Activated CD8-positive, alpha-beta memory T cell treated with anti-CD3 and anti-CD28 coated beads for 36 hours (primary cell): ENCODE measurements at regions not wholly inside any gene's neighbourhood (a gene's known extent, or its start where the extent isn't known, plus 50 kb on each side); places are given as distances from the start of the nearest gene placed in this dataset.
"Not testable (repeated sequence)": the region's sequence is repeated elsewhere in the genome, so short reads cannot be mapped to it uniquely, and the experiment has no call there.

Experiments used
- CTCF ChIA-PET: fragments of 350-600 bp; sonication (Branson Sonifier 250); formaldehyde crosslinking; loops from one replicate; lab custom pipeline; 2021; ENCODE audit warnings: antibody characterized with exemption; lab: Charles Lee
- POLR2A ChIA-PET: fragments of 350-600 bp; sonication (Branson Sonifier 250); formaldehyde crosslinking; loops from one replicate; lab custom pipeline; 2021; ENCODE audit warnings: antibody characterized with exemption; lab: Charles Lee

GRCh38 chr2:39549718-39550464 is 112.8 kb upstream of the MAP4K3 start:
- POLR2A ChIA-PET: no interaction called here
- CTCF ChIA-PET: no interaction called here

- ChIA-PET CTCF (no interaction called here), POLR2A (no interaction called here)
These were observed 113.7 kb upstream of the MAP4K3 start for GRCh38 chr2:39550701-39551285.

GRCh38 chr2:39558906-39559305 is 106.8 kb upstream of the TMEM178A start:
- ChIA-PET POLR2A (no interaction called here), CTCF (no interaction called here)

- ChIA-PET POLR2A (no interaction called here), CTCF (no interaction called here)
These were observed 102.1 kb upstream of the TMEM178A start for GRCh38 chr2:39563572-39563971.

- ChIA-PET CTCF (no interaction called here), POLR2A (no interaction called here)
These were observed 98.2 kb upstream of the TMEM178A start for GRCh38 chr2:39567507-39567906.

- CTCF ChIA-PET: no interaction called here
- POLR2A ChIA-PET: no interaction called here
These were observed 97.6 kb upstream of the TMEM178A start for GRCh38 chr2:39568116-39568515.

- ChIA-PET POLR2A (no interaction called here), CTCF (no interaction called here)
These were observed 97.1 kb upstream of the TMEM178A start for GRCh38 chr2:39568561-39569006.

GRCh38 chr2:39570130-39570555 is 95.6 kb upstream of the TMEM178A start:
- ChIA-PET CTCF (no interaction called here), POLR2A (no interaction called here)

GRCh38 chr2:39570614-39571013 is 95.1 kb upstream of the TMEM178A start:
- ChIA-PET CTCF (no interaction called here), POLR2A (no interaction called here)

- CTCF ChIA-PET: no interaction called here
- POLR2A ChIA-PET: no interaction called here
These were observed 94.5 kb upstream of the TMEM178A start for GRCh38 chr2:39571111-39571731.

- POLR2A ChIA-PET: no interaction called here
- CTCF ChIA-PET: no interaction called here
These were observed 92.4 kb upstream of the TMEM178A start for GRCh38 chr2:39573276-39573675.

GRCh38 chr2:39581866-39582265 is 83.9 kb upstream of the TMEM178A start:
- ChIA-PET POLR2A (no interaction called here), CTCF (no interaction called here)

GRCh38 chr2:39583213-39583612 is 82.5 kb upstream of the TMEM178A start:
- POLR2A ChIA-PET: no interaction called here

GRCh38 chr2:39583781-39584180 is 81.9 kb upstream of the TMEM178A start:
- CTCF ChIA-PET: no interaction called here
- POLR2A ChIA-PET: no interaction called here

More at GRCh38 chr2:39583213-39583612, 82.5 kb upstream of the TMEM178A start:
- CTCF ChIA-PET: no interaction called here

GRCh38 chr2:39584283-39584965 is 81.3 kb upstream of the TMEM178A start:
- ChIA-PET CTCF (no interaction called here), POLR2A (no interaction called here)

- POLR2A ChIA-PET, CTCF ChIA-PET: not testable (repeated sequence)
These were observed 80.2 kb upstream of the TMEM178A start for GRCh38 chr2:39585531-39585930.

GRCh38 chr2:39587168-39587567 is 78.5 kb upstream of the TMEM178A start:
- ChIA-PET CTCF (no interaction called here), POLR2A (no interaction called here)

GRCh38 chr2:39587641-39588040 is 78.1 kb upstream of the TMEM178A start:
- POLR2A ChIA-PET: no interaction called here
- CTCF ChIA-PET: no interaction called here

GRCh38 chr2:39593439-39594393 is 72.0 kb upstream of the TMEM178A start:
- ChIA-PET CTCF (interaction anchor here (0.7 to 0.9 kb wide), 2 partner anchors 43 to 99 kb away, joined by 3 to 6 read pairs; no protein-coding TSS in a partner anchor), POLR2A (no interaction called here)
